ENCODE measurements at regions not wholly inside any gene's neighbourhood (a gene's known extent, or its start where the extent isn't known, plus 50 kb on each side); places are given as distances from the start of the nearest gene placed in this dataset.

GRCh38 chr2:236720974-236721540, 151.4 kb downstream of the ACKR3 start:
- no peak for DNase-seq

- no peak for DNase-seq
Measured at GRCh38 chr2:236724200-236724599, 154.6 kb downstream of the ACKR3 start.

GRCh38 chr2:236726701-236727450, 157.3 kb downstream of the ACKR3 start:
- DNase-seq: no peak

- DNase-seq: no peak
Measured at GRCh38 chr2:236728916-236729670, 159.5 kb downstream of the ACKR3 start.

GRCh38 chr2:236730393-236730792, 160.8 kb downstream of the ACKR3 start:
- DNase-seq: no peak

- DNase-seq: no peak
Measured at GRCh38 chr2:236731767-236732580, 162.3 kb downstream of the ACKR3 start.

DNA sequence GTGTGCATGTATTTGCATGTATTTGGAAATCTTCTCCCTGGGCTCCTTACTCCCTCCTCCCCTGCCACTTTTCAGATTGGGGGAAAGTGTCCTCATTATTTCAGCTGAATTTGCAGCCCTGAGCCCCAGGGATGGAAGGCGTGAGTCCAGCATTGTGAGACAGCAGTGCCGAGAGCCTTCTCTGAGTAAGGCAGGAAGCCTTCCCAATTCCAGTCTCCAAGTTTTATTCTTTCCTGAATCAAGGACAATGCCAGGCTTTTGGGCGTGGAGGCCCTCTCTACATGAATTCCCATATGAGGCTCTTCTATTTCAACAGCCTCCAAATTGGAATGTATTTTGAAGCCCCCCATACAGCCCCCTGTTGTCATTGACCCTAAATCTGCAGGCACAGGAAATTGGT, 163.5 kb downstream of the ACKR3 start:
- no peak for DNase-seq

DNA sequence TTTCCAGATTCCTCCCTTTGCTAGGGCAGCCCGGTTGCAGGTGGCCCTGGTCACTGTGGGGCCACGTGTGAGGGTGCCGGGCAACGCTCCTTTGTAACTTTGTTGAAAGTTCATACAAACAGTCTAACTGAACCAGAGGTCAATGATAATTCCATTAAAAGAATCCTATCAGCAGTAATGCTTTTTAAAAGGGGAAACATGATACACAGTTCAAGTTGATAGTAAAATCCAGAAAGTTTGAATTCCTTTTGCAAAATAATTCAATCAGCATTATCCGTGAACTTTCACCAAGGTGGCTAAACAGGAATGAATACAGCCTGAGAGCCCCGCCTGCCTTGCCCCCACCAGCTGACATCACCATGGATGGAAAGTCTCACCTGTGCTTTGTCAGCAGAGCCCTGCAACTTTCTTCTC, 166.2 kb downstream of the ACKR3 start:
- no peak for DNase-seq

- no peak for DNase-seq
Measured at GRCh38 chr2:236738030-236738429, 168.4 kb downstream of the ACKR3 start.

DNA sequence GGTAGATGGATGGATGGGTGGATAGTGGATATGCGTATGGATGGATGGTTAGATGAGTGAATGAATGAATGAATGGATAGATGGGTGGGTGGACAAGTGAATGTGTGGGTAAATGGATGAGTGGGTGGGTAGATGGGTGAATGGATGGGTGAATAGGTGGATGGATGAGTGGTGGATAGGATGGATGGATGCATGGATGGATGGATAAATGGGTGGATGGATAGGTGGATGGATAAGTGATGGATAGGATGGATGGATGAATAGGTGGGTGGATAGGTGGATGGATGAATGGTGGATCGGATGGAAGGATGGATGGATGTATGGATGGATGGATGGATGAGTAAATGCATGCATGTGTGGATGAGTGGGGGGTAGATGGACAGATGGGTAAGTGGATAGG, 169.3 kb downstream of the ACKR3 start:
- DNase-seq: no peak

- DNase-seq: no peak
Measured at GRCh38 chr2:236739663-236740062, 170.0 kb downstream of the ACKR3 start.

DNA sequence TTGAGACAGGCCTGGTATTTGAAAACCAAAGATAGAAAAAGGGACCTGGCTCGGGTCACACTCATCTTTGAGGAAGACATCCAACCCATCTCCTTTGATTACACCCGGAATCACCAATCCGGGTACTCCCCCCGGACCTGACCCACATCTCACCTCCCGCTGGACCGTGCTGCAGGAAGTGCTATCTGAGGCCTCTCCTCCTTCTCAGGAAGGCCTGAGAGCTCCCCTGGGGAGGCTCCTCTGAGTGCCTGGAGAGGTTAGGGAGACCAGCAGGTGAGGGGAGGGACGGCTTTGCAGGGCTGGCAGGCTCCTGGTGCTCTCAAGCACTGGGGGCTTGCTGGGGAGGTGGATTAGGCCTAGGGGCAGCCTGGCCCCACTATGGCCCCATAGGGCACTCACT, 170.9 kb downstream of the ACKR3 start:
- no peak for DNase-seq

DNA sequence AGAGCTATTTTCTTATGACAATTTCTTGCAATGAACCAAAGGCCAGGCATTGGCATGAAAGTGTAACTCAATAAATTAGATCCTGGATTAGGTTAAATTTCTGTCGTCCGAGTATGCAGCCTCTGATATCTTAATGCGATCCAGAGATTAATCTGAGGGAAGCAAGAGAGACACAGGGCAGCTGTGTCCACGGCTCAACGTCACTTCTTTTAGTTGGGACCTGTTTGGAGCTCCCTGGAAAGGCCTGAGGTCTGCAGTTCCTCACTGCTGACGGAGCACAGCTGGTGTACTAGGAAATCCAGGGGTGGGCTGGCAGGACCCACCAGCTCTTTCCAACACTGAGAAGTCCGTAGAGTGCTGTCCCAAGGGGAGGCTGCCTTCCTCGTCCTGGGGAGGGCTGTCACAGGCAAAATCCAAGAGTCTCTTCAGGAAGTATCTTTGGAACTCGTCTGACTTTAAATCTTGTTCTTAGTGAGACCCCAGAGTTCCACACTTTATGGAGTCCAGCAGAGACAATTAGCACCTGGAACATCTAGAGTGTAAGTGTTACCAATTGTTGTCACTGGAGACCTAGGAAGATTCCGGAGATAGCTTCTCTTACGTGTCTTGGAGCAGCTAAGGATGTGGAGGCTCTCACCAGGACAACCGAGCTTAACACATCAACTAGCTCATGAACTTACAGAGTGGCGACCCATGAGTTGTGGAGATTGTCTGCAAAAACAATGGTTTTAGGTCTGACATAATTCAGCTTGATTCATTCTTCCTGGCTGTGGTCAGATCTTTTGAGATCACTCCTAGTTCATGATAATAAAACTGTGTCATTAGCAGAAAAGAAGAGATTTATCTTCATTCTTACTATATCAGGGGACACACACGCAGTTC, 173.7 kb downstream of the ACKR3 start:
- no peak for DNase-seq

GRCh38 chr2:236743921-236744280, 174.3 kb downstream of the ACKR3 start:
- no peak for DNase-seq

- DNase-seq: no peak
Measured at GRCh38 chr2:236744281-236744705, 174.7 kb downstream of the ACKR3 start.

DNA sequence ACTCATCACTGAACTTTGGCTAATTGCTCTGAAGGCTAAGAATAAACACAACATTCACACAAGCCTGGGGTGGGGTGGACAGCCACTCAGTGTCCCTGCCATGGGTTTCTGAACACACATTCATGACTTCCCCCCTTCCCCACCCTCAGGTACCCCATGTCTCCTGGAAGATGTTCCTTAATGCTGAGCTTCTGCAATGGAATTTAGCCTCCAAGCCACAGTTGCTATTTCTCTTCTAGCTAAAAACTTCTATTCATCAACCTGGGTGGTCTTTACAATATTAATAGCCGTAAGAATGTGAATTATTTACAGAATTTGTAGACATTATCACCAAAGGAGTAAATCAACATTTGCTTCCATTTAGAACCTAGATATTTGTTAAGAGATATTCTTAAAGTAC, 175.1 kb downstream of the ACKR3 start:
- no peak for DNase-seq

GRCh38 chr2:236745420-236746210, 176.0 kb downstream of the ACKR3 start:
- no peak for DNase-seq

GRCh38 chr2:236746833-236747232, 177.2 kb downstream of the ACKR3 start:
- no peak for DNase-seq

GRCh38 chr2:236747426-236747825, 177.8 kb downstream of the ACKR3 start:
- no peak for DNase-seq

- no peak for DNase-seq
Measured at GRCh38 chr2:236747925-236748324, 178.3 kb downstream of the ACKR3 start.

DNA sequence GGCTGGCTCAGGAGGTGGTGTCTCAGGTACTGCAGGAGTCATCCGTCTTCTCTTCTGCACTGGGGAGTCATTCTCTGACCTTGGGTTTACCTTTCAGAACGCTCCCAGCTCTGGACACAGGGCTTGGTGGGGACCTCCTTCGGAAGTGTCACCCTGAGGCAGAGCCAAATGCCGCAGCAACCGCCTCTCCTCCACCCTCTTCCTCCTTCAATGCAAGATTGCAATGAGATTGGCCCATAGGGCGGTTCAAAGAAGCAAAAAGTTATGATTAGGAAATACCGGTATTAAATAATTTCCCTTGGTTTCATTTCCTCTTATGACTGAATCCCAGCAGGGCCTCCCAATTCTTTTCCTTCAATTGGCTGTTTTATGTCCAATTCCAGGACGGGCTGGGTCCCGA, 178.8 kb downstream of the ACKR3 start:
- no peak for DNase-seq

Data from stimulated activated CD4-positive, alpha-beta T cell treated with anti-CD3 and anti-CD28 coated beads, Interleukin-15, amount 100 ng/mL, for 24 hours (primary cell).